Stimulated activated CD4-positive, alpha-beta T cell treated with anti-CD3 and anti-CD28 coated beads, Interleukin-2, amount 100 ng/mL, for 48 hours (primary cell): ENCODE measurements at regions not wholly inside any gene's neighbourhood (a gene's known extent, or its start where the extent isn't known, plus 50 kb on each side); places are given as distances from the start of the nearest gene placed in this dataset.

Experiments
- DNase-seq, 2 donors: peaks; one replicate each; pipeline ENCODE4 v3.0.0-alpha.2; 2020

DNA sequence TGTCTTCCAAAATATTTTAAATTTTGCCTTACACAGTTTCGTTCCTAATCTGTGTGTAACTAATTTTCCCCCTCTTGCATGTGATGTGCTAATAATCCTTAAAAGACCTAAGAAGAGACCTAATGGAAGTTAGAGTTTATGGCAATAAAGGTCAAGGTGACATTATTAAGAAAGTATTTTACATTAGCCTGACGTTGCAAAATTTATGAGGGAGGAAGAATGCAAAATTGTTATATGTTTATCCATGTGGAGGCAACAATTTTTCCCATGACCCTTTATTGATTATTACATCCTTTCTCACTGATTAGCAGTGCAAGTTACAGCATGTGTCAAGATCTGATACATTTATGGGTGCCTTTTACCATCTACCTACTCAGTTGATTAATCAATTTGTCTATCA is 373.8 kb upstream of the ROBO1 start:
- no peak for DNase-seq

DNA sequence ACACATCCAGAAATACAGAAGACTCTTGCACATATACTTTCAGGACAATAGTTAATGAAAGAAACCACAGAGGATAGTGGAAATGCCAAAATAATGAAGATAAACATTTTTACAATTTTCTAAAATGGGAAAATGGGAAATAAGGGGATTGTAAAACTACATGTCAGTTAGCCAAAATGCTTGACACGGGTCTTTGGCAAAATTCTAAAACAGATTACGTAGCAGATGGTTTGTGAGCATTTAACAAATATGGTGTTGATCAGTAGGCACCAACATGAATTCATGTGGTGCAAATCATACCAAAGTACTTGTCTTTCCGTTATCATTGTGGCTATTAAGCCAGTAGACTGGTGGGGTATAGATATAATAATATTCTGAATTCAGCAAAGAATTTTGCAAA is 348.5 kb upstream of the ROBO1 start:
- no peak for DNase-seq

DNA sequence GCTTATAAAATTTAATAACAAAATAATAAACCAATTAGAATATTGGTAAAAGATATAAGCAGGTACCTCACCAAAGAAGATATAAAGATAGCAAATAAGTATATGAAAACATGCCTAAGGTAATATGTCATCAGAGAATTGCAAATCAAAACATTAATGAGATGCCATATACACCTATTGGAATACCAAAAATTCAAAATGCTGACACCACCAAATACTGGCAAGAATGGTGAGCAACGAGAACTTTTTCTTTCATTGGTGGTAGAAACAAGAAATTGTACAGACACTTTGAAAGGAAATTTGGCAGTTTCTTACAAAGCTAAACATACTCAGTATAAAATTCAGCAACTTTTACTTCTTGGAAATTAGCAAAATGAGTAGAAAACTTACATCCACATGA is 346.9 kb upstream of the ROBO1 start:
- DNase-seq = no peak

- DNase-seq = no peak
Observed at GRCh38 chr3:80113331-80113730, 345.5 kb upstream of the ROBO1 start.

GRCh38 chr3:80099559-80100066 is 331.8 kb upstream of the ROBO1 start:
- no peak for DNase-seq

DNA sequence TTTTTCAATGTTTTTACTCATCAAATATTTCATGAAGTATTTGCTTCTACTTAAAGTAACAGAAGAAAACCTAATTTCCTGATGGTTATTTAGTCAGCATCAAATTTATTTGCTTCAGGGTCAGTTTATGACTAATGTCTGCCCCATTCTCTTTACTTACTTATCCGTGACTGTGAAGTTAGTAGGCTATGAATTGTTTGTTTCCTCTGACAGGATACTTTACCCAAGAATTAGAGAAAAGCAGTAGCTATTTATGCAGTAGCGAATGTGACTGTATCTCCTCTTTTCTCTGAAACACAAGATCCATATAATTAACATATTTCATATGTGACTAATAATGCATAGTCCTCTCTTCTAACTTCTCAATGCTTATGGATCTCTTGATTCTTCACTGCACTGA is 329.9 kb upstream of the ROBO1 start:
- no peak for DNase-seq

- DNase-seq = no peak
Observed at GRCh38 chr3:80096909-80097308, 329.1 kb upstream of the ROBO1 start.

DNA sequence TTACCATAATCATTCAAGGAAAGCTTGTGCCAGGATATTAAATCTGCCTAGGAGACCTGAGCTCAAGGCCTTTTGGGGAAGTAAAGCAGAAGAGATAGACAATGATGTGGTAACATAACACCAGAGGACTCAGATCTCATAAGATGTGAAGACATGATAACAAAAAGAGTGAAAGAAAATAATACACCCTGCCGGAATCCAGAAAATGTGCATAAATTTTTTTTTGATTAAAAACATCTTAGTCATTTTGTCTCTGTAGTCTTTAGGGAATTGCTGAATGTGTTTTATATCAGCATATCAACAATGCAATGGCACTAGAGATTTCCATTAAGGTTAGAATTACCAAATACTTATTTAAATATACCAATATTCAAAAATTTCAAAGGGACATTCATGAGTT is 326.8 kb upstream of the ROBO1 start:
- no peak for DNase-seq

DNA sequence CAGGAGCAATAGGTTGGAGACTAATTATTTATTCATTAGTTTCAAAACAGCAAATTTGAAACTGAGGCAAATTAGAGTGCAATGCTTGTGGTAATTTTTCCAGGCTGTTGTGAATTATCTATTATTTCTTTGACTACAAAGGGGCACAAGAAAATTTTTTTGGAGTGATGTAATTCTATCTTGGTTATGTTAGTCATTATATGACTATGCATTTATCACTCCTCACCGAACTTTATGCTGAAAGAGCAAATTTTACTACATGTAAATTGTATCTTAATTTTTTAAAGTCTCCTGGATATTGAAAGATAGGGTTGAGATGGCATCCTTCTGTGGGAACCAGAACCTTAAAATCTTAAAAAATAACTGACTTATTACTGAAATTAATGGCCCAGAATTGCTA is 320.0 kb upstream of the ROBO1 start:
- DNase-seq = no peak

DNA sequence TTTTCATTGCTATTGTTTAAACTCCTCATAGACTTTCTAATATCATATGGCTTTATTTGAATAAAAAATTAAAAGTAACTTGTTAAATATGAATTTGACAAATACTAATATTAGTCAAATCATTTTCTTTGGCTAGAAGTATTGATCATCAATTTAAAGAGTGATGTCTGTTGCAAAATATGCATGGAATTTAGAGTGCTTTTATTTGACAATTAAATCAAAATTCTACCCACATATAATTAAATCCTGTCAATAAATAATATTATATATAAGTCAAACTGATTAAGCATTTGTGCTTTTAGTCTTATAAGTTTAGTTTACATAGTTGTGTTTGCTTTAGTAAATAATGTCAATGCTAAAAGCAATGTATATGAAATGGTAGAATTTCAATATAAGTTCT is 318.6 kb upstream of the ROBO1 start:
- DNase-seq = no peak

DNA sequence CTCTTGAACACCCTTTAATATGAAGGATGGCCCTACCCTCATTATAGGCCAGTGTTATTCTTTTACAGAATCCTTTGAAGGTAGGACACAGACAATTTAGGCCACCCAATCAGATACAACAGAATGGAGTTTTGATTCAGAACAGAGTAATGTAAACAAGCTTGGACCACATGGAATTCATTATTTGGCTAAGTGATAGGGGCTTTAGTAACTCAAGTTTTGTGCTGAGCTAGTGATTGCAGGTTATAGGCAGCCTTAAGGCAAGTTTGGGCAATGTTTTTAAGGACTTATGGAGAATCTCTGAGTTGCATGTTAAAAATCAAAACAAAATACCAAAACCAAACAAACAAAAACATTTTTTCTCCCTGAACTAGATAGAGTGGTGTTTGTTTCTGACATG is 312.1 kb upstream of the ROBO1 start:
- DNase-seq = no peak

DNA sequence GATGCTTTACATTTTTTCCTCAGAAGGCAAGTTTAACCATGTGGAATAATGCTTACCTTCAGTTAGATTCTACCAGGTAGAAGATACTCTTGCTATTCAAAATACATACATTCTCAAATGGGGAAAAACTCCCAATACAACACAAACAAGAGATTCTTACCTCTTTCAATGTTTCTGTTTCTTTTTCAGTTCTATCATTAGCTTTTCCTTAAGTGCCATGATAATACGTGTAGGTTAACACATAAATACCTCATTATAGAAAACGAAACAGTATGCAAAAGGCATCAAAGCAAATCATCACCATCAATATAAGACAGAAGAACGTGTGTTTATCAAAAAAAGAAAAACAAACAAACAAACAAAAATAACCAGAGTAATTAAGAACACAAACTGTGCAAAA is 300.7 kb upstream of the ROBO1 start:
- no peak for DNase-seq

DNA sequence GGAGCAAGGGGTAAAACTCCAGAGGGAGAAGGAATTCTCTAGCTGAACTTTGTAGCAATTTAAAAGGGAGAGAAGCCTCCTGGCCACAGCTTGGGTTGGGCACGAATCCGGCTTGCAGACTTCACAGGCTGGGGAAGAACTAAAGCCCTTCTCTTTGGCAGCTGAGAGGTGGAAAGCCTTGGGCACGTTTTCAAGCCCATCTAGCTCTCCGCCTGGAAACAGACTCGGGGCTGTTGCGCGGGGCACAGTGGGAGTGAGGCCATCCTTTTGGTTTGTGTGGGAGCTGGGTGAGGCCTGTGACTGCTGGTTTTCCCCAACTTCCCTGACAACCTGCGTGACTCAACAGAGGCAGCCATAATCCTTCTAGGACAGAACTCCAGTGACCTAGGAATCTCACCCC is 295.7 kb upstream of the ROBO1 start:
- DNase-seq = no peak

- DNase-seq = no peak
Observed at GRCh38 chr3:80060664-80061063, 292.9 kb upstream of the ROBO1 start.

- DNase-seq = no peak
Observed at GRCh38 chr3:80055306-80055705, 287.5 kb upstream of the ROBO1 start.

GRCh38 chr3:80052271-80052670 is 284.5 kb upstream of the ROBO1 start:
- DNase-seq = no peak

- no peak for DNase-seq
Observed at GRCh38 chr3:80051602-80051962, 283.8 kb upstream of the ROBO1 start.

DNA sequence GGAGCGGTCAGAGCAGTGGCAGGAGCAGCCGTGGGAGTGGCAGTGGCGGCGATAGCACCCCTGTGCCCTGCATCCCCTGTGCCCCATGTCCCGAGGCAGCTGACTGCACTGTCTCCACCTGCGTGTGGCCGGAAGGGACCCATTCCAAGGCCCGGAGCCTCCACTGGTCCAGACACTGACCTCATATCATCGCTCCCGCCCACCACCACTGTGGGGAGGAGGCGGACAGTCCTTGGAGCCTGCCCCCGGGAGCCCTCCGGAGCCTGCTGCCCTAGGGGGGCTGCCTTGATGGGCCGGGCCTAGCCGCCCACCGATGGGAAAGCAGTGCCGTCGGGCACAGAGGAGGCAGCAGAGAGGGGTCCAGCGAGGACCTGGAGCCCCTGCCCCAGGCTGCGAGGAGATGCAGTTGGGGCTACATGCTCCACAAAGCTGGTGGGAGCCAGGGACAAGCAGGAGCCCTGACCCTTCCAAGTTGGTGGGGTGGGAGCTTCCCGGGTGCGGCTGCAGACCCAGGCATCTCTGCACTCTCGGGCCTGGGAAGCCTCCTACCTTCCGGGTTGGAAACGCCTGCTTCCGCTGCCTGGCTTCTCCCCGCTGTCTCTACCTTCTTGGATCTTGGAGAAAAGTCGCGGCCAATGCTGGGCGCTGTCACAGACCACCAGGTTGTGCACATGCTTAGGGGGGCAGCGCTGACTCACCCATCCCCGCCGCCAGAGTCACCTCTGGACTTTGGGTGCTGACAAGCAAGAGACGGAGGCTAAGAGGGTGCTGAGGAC is 283.2 kb upstream of the ROBO1 start:
- no peak for DNase-seq

DNA sequence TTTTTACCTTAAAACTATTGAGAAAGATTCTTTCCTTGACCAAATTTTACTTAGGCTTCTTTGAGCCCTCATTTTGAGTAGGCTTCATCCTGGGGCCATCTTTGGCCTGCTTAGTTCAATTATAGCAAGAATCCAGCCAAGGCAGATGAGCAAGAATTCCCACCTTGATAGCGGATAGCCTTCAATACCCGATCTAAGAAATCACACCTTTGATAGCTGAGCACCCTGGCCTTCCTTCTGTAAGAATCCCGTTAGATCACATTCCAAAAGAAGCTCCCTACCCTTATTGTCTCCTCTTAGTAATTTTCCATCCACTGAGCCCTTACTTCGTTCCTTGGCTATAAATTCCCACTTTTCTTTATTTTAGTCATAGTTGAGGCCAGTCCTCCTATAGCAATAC is 275.4 kb upstream of the ROBO1 start:
- no peak for DNase-seq

DNA sequence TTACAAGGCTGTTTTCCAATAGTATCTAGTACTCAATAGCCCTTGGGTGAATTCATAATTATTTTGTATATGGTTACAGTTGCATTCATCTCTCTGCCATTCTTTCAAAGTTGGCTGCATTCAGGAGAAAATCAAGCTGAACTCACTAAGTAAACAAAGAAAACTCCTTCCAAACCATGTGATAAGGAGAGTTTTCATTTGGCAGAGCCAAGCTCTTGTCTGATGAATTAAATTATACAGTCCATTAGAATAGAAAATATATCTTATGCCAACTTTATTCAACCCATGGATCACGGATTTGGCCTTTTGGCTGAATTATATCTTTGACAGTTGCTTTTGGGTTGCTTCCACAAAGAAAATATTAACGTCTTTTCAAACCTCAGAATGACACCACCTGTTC is 272.3 kb upstream of the ROBO1 start:
- DNase-seq = no peak

- DNase-seq = no peak
Observed at GRCh38 chr3:80036176-80036575, 268.4 kb upstream of the ROBO1 start.

DNA sequence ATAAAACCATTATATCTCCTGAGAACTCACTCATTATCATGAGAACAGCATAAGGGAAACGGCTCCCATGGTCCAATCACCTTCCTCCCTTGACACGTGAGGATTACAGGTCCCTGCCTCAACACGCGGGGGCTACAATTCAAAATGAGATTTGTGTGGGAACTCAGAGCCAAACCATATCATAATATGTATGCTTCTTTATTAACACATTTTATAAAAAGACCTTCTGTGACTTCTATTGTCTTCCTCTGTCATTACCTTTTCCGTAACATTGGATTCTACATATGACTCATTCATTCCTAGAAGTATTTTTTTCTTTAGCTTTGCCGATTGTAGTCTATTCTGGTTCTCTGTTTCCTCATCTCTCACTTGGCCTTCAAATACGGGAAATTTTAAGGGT is 267.2 kb upstream of the ROBO1 start:
- no peak for DNase-seq

DNA sequence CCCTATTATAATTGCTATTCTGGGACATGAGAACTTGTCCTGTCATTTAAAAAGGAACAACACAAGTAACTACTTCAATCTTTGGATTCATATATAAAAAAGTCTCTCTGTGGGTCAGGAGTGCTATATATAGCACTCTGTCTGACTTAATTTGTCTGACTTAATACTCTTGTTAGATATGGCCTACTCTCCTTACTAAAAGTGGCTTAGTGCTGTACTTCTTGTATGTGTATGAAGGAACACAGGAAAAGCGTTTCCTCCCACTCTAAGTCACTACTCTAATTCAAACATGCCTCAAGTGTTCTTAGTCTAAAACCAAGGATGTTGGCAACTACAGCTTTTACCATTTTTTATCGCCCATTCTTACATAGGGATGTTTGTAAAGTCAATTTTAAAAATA is 255.2 kb upstream of the ROBO1 start:
- DNase-seq = no peak

DNA sequence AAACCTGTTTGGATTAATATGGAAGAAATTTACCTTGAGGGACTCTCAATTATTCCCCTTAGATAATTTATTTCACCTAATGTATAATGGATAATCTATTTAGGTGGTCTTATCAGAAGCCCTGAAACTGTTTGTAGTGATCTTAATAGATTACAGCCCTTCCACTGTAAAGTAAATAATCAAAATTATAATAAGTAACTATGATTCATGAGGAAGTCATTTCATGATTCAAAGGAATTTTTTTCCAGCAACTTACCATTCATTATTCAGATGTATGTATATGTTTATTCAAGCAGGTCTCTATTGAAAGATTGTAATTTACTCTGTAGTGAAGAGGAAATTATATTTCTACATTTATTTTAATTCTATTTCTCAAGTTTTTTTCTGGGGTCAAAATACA is 250.6 kb upstream of the ROBO1 start:
- no peak for DNase-seq

DNA sequence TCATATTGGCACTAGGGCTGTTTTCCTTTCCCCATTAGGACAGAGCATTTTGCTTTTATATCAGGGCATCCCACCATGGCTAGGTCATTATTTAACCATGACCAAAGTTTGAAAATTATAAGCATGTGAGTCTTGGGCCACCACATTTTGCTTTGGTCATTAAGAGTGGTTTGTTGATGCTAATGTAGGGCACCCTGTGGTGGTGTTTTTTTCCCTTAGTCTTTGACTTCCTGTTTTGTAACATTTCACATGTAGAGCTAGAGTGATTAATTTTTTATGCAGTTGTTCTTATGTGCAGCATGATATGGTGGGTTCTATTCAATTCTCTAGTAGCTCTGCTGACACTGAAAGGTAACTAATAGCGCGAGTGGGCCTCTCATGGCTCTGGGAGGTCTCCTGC is 249.6 kb upstream of the ROBO1 start:
- no peak for DNase-seq
